HG03432 (cell line): ENCODE measurements at regions not wholly inside any gene's neighbourhood (a gene's known extent, or its start where the extent isn't known, plus 50 kb on each side); places are given as distances from the start of the nearest gene placed in this dataset.
"Not testable (repeated sequence)": the region's sequence is repeated elsewhere in the genome, so short reads cannot be mapped to it uniquely, and the experiment has no call there.

ENCODE experiments used
- ATAC-seq: cut with Tn5 transposase; IDR thresholded peaks from one replicate; pipeline ENCODE4 v1.9.1; 2021; ENCODE audit warnings: mild to moderate bottlenecking, moderate library complexity; ENCODE audit not compliant: unreplicated experiment

- ATAC-seq, result not testable (repeated sequence)
Measured at GRCh38 chr17:27090450-27091042, 203.4 kb upstream of the WSB1 start.

DNA sequence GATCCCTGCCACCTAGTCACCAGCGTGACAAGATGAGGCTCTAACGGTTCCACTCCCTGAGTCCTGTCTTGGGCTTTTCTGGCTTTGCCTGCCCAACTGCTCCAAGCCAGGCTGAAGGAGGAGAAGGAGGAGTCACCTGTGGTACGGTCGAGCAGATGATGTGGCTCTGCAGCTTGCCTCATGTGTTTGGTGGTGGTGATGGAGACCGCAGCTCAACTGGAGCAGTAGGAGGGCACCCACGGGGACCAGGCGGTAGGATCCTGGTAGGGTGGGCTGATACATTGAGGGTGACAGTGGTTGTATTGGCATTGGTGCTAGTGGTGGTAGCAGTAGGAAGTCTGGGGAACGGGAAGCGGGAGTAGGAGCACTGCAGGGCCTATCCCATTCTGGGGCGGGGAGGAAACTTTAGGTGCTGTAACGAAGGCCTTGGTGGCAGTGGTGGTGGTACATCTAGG lies 202.8 kb upstream of the WSB1 start:
- ATAC-seq, result no peak

DNA sequence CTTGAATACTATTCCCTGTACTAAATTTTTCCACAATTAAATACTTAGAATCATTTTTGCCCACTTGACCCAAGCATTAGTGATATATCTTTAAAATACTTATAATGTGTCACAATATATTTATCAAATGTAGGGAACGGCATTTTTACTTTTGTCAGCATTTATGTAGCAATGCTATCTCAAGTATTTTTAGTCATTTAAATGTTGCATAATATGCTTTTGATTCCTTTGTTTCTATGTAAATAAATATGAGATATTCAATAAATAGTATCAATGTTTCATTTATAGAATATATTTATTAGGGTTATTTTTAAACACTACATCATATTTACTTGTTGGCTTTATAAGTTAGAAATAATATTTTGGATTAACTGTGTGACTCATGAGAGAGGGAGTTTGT lies 199.7 kb upstream of the WSB1 start:
- not testable (repeated sequence) for ATAC-seq

- not testable (repeated sequence) for ATAC-seq
Measured at GRCh38 chr17:27095821-27096220, 198.1 kb upstream of the WSB1 start.

DNA sequence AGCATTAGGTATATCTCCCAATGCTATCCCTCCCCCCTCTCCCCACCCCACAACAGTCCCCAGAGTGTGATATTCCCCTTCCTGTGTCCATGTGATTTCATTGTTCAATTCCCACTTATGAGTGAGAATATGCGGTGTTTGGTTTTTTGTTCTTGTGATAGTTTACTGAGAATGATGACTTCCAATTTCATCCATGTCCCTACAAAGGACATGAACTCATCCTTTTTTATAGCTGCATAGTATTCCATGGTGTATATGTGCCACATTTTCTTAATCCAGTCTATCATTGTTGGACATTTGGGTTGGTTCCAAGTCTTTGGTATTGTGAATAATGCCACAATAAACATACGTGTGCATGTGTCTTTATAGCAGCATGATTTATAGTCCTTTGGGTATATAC lies 194.6 kb upstream of the WSB1 start:
- not testable (repeated sequence) for ATAC-seq

GRCh38 chr17:27104605-27105221 lies 189.2 kb upstream of the WSB1 start:
- not testable (repeated sequence) for ATAC-seq

GRCh38 chr17:27105636-27106035 lies 188.3 kb upstream of the WSB1 start:
- no peak for ATAC-seq

DNA sequence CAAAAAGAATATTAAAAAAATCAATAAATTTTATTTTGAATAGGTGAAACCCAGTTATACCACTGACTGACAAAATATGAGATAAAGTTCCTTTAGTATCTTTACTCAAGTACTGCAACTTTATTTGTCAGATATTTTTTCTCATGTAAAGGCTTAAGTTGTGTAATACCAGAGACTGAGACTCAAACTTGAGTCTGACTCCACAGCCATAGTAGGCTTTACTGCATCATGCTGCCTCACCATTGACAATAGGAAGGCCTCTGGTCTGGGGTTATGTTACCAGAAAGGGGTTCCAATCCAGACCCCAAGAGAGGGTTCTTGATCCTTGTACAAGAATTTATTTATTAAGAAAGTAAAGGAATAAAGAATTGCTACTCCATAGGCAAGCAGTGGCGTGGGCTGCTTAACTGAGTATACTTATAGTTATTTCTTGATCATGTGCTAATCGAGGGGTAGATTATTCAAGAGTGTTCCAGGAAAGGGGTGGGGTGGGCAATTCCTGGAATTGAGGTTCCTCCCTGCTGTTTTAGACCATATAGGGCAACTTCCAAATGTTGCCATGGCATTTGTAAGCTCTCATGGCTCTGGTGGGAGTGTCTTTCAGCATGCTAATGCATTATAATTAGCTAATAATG lies 187.4 kb upstream of the WSB1 start:
- ATAC-seq, result no peak

- no peak for ATAC-seq
Measured at GRCh38 chr17:27106982-27107360, 186.9 kb upstream of the WSB1 start.

- ATAC-seq, result not testable (repeated sequence)
Measured at GRCh38 chr17:27107386-27108328, 186.3 kb upstream of the WSB1 start.

DNA sequence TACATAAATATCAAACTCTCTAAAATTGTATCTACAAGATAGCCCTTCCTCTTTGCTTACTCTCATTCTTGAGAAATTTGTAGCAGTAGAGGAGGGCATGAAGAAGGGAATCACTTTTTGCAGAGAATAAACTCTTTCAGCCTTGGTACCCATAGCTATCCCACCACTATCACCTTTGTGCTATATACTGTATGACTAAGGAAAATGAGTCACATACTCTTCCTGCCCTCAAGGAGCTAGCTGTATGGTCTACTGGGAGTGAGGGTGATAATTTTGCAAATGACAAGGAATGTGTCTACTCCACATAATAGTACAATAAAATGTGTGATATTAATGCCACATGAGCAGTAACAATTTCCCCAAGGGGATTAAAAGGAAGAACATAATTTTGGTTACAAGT lies 184.6 kb upstream of the WSB1 start:
- no peak for ATAC-seq

DNA sequence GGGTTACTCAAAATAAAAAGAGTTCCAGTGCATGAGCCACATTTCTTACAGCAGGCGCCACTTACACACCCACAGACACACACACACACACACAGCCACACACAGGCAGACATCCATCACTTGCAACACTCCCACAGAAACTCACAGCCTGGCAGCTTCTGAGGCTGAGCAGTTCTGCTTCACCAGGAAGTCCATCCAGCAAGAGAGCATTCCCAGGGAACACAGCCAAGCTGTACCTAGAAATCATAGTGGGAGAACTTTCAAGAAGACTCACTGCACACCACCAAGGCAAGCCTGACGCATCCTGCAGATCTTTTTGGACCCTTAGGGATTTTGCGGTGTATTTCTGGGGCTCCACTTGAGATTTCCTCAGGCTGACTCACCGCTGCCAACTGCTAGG lies 140.9 kb upstream of the WSB1 start:
- no peak for ATAC-seq

- ATAC-seq, result no peak
Measured at GRCh38 chr17:27155866-27156265, 138.0 kb upstream of the WSB1 start.

GRCh38 chr17:27157297-27157696 lies 136.6 kb upstream of the WSB1 start:
- no peak for ATAC-seq

DNA sequence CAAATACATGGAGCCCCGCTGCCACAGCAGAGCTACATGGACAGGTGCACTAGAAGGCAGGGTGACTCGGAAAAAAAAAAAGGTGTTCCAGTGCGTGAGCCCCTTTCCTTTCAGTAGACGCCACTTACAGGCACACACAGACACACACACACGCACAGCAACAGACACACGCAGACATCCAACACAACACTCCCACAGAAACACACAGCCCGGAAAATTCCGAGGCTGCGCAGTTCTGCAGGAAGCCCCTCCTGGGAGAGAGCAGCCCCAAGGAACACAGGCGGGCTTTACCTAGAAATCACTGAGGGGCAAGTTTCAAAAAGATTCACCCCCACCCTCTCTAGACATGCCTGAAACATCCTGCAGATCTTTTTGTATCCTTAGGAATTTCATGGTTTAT lies 136.0 kb upstream of the WSB1 start:
- no peak for ATAC-seq

DNA sequence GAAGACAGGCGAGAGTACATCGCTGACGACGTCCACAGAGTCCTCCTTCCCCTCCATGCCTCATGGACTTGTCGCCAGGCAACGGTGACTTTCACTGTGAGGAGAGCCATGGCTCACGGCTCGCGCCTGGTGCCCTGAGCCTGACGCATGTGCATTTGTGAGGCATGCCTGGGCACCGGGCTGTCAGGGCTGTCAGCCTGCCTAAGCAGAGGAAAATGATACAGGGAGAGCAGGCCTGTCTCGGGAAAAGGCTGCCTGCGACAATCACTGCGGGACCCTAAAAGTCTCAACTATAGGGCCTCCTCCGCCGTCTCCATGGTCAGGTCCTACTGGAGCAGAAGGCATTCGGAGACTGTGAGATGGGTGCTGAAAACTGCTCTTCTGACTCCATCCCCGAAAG lies 135.5 kb upstream of the WSB1 start:
- no peak for ATAC-seq

- ATAC-seq, result no peak
Measured at GRCh38 chr17:27180322-27180721, 113.6 kb upstream of the WSB1 start.

DNA sequence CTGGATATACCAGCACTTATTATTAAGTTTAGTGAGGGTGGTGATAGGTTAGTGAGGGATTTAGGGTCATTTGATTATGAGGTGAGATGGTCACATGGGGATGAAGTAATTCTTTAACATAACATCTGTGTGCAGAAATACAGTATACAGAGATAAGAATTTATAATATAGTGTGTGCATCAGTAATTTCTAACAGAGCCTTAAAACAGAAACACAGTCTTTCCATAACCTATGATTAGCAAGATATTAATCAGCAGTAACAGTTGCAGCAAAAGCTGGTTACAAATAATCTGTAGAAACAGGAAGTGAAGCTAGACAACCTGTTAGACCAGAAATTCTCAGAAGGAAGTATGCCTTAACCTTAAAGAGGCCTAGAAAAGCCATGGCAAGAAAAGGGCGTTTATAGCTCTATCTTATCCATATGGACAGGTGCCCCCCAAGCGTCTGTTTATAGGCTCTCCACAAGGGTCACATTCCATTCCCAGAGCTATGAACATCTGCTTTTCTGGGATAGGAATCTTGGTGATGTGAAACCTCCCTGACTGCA lies 112.5 kb upstream of the WSB1 start:
- not testable (repeated sequence) for ATAC-seq

DNA sequence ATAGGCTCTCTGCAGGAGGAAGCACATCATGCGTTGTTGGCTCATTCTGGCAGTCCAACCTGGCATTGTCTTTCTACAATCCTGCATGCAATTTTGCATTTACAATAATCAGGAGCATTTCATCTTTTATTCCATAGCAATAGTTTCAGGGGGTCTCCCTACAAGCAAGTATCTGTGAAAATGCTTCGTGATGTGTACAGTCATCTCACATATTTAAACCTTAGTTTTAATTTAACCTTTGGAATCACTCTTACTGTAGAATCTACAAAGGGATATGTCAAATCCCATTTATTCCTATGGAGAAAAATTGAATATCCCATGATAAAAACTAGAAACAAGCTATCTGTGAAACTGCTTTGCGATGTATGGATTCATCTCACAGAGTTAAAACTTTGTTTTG lies 112.0 kb upstream of the WSB1 start:
- no peak for ATAC-seq

DNA sequence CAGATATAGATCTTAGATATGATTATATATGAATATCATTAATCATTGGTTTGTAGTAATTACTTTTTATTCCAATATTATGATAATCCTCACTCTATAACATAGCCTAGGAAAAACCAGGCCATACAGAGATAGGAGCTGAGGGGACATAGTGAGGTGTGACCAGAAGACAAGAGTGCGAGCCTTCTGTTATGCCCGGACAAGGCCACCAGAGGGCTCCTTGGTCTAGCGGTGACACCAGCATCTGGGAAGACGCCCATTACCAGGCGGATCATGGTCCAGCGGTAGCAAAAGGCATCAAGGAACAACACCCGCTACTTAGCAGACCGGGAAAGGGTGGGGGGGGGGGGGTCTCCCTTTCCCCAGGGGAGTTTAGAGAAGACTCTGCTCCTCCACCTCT lies 96.4 kb upstream of the WSB1 start:
- not testable (repeated sequence) for ATAC-seq

DNA sequence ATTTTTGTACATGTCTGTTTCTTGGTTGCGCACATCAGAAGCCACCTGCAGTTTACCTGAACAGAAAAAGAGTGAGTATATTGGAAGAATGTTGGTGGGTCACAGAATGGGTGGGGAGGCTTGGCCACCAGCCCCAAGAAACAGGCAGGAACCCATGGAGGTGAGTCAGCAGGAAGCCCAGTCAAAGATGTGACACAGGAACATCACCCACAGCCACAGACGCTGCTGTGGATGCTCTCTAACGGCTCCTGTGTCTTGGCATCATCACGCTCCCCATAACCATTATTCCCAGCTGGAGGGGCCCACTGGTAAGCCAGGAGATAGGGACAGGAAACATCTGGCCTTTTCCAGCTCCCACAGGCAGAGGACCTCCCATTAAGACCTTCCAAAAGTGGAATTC lies 94.0 kb upstream of the WSB1 start:
- ATAC-seq, result no peak
